ENCODE measurements at regions not wholly inside any gene's neighbourhood (a gene's known extent, or its start where the extent isn't known, plus 50 kb on each side); places are given as distances from the start of the nearest gene placed in this dataset.

GRCh38 chr3:104805042-104805441 lies 561.7 kb upstream of the ALCAM start:
- Histone ChIP-seq H3K9me3 (ENCODE audit: low read length) (no peaks in the 10 kb centered on the region), H3K4me2 (ENCODE audit: low read length) (no peak overlapping the region), H3F3A (ENCODE audit: insufficient read depth, low read length, poor library complexity, severe bottlenecking) (no peaks in the 10 kb centered on the region), H3K9ac (ENCODE audit: low read length) (no peak overlapping the region), H4K20me1 (ENCODE audit: insufficient read depth) (no peaks in the 10 kb centered on the region), H2AFZ (ENCODE audit: low read depth, low read length) (no peak overlapping the region), H3K79me2 (replicated peaks; ENCODE audit: insufficient read depth, low read length) (no peaks in the 10 kb centered on the region), H3K4me3 (ENCODE audit: low read length) (no peak overlapping the region), H3K27ac (ENCODE audit: low read length) (no peak overlapping the region), H3K36me3 (ENCODE audit: insufficient read depth, low read length) (no peaks in the 10 kb centered on the region), H3K27me3 (ENCODE audit: insufficient read depth, low read depth, low read length) (no peaks in the 10 kb centered on the region), H3K9me2 (ENCODE audit: insufficient read depth, low read length) (no peaks in the 10 kb centered on the region)
- TF ChIP-seq MXI1 (conservative IDR thresholded peaks at IDR 0.05; ENCODE audit: poor library complexity, severe bottlenecking) (no peak), SMC3 (conservative IDR thresholded peaks at IDR 0.05; ENCODE audit: poor library complexity) (no peak), CTCF (IDR thresholded peaks at IDR 0.05; ENCODE audit: poor library complexity, severe bottlenecking) (no peak), EP300 (conservative IDR thresholded peaks at IDR 0.05; ENCODE audit: poor library complexity, severe bottlenecking) (no peak), TAF1 (IDR thresholded peaks at IDR 0.05; ENCODE audit: low read depth) (no peak), POLR2AphosphoS5 (IDR thresholded peaks at IDR 0.05) (no peak), EZH2 (IDR thresholded peaks at IDR 0.05; ENCODE audit: borderline replicate concordance, insufficient read depth, low read length, poor library complexity, severe bottlenecking) (no peak), RAD21 (conservative IDR thresholded peaks at IDR 0.05) (no peak), REST (IDR thresholded peaks at IDR 0.05; ENCODE audit: borderline replicate concordance) (no peak)

GRCh38 chr3:104805508-104805907 lies 561.2 kb upstream of the ALCAM start:
- Histone ChIP-seq H3K9me2 (ENCODE audit: insufficient read depth, low read length) (no peaks in the 10 kb centered on the region), H3K4me2 (ENCODE audit: low read length) (no peak overlapping the region), H2AFZ (ENCODE audit: low read depth, low read length) (no peak overlapping the region), H3K27me3 (ENCODE audit: insufficient read depth, low read depth, low read length) (no peaks in the 10 kb centered on the region), H3K9ac (ENCODE audit: low read length) (no peak overlapping the region), H3K79me2 (replicated peaks; ENCODE audit: insufficient read depth, low read length) (no peaks in the 10 kb centered on the region), H3K9me3 (ENCODE audit: low read length) (no peaks in the 10 kb centered on the region), H3F3A (ENCODE audit: insufficient read depth, low read length, poor library complexity, severe bottlenecking) (no peaks in the 10 kb centered on the region), H3K4me3 (ENCODE audit: low read length) (no peak overlapping the region), H3K36me3 (ENCODE audit: insufficient read depth, low read length) (no peaks in the 10 kb centered on the region), H4K20me1 (ENCODE audit: insufficient read depth) (no peaks in the 10 kb centered on the region), H3K27ac (ENCODE audit: low read length) (no peak overlapping the region)
- TF ChIP-seq REST (IDR thresholded peaks at IDR 0.05; ENCODE audit: borderline replicate concordance) (no peak), SMC3 (conservative IDR thresholded peaks at IDR 0.05; ENCODE audit: poor library complexity) (no peak), MXI1 (conservative IDR thresholded peaks at IDR 0.05; ENCODE audit: poor library complexity, severe bottlenecking) (no peak), EP300 (conservative IDR thresholded peaks at IDR 0.05; ENCODE audit: poor library complexity, severe bottlenecking) (no peak), RAD21 (conservative IDR thresholded peaks at IDR 0.05) (no peak), CTCF (IDR thresholded peaks at IDR 0.05; ENCODE audit: poor library complexity, severe bottlenecking) (no peak), EZH2 (IDR thresholded peaks at IDR 0.05; ENCODE audit: borderline replicate concordance, insufficient read depth, low read length, poor library complexity, severe bottlenecking) (no peak), POLR2AphosphoS5 (IDR thresholded peaks at IDR 0.05) (no peak), TAF1 (IDR thresholded peaks at IDR 0.05; ENCODE audit: low read depth) (no peak)
